Neural cell (in vitro differentiated cells): ENCODE measurements at regions not wholly inside any gene's neighbourhood (a gene's known extent, or its start where the extent isn't known, plus 50 kb on each side); places are given as distances from the start of the nearest gene placed in this dataset.
"Not testable (repeated sequence)": the region's sequence is repeated elsewhere in the genome, so short reads cannot be mapped to it uniquely, and the experiment has no call there.

Experiments
- H2AFZ ChIP-seq: fragments of 200-600, 300-800 bp; sonication (generic), shearing (Covaris generic); 2 replicates; pipeline ENCODE4 v1.6.0; 2014; ENCODE audit warnings: low read depth, mild to moderate bottlenecking, antibody characterized with exemption, low read length, moderate library complexity
- H3F3A ChIP-seq: fragments of 200-600 bp; shearing (Covaris generic); 2 replicates; pipeline ENCODE4 v1.6.1; 2016; ENCODE audit warnings: mild to moderate bottlenecking, moderate library complexity, mixed read lengths, antibody characterized with exemption, low read length; ENCODE audit not compliant: insufficient read depth, poor library complexity, severe bottlenecking
- H3K27ac ChIP-seq: fragments of 200-600, 300-800 bp; sonication (generic), shearing (Covaris generic); 2 replicates; pipeline ENCODE4 v1.5.1; 2014; ENCODE audit warnings: mild to moderate bottlenecking, low read length, moderate library complexity
- H3K27me3 ChIP-seq: fragments of 300-800, 200-600 bp; sonication (generic), shearing (Covaris generic); 2 replicates; pipeline ENCODE4 v1.6.0; 2014; ENCODE audit warnings: mild to moderate bottlenecking, low read depth, low read length, moderate library complexity; ENCODE audit not compliant: insufficient read depth
- H3K36me3 ChIP-seq: fragments of 300-800, 200-600 bp; sonication (generic), shearing (Covaris generic); 2 replicates; pipeline ENCODE4 v1.5.1; 2014; ENCODE audit warnings: mild to moderate bottlenecking, antibody characterized with exemption, low read length, moderate library complexity; ENCODE audit not compliant: insufficient read depth
- H3K4me2 ChIP-seq: fragments of 300-800, 200-600 bp; sonication (generic), shearing (Covaris generic); 2 replicates; pipeline ENCODE4 v1.6.0; 2014; ENCODE audit warnings: mild to moderate bottlenecking, low read length
- H3K4me3 ChIP-seq: fragments of 300-800, 200-600 bp; sonication (generic), shearing (Covaris generic); 2 replicates; pipeline ENCODE4 v1.5.1; 2014; ENCODE audit warnings: mild to moderate bottlenecking, low read length, moderate library complexity
- H3K79me2 ChIP-seq: fragments of 200-600 bp; shearing (Covaris generic); replicated peaks from 2 replicates; pipeline ENCODE4 v1.6.0; 2014; ENCODE audit warnings: mild to moderate bottlenecking, low read length, moderate library complexity; ENCODE audit not compliant: insufficient read depth
- H3K9ac ChIP-seq: fragments of 300-800, 200-600 bp; sonication (generic), shearing (Covaris generic); 2 replicates; pipeline ENCODE4 v1.6.1; 2016; ENCODE audit warnings: mild to moderate bottlenecking, low read length, mixed read lengths
- H3K9me2 ChIP-seq: fragments of 200-600 bp; shearing (Covaris generic); 2 replicates; pipeline ENCODE4 v1.6.1; 2016; ENCODE audit warnings: mild to moderate bottlenecking, low read length, mixed read lengths; ENCODE audit not compliant: insufficient read depth
- H3K9me3 ChIP-seq: fragments of 200-600, 300-800 bp; sonication (generic), shearing (Covaris generic); 2 replicates; pipeline ENCODE4 v1.6.1; 2016; ENCODE audit warnings: mild to moderate bottlenecking, mixed run types, low read length, moderate library complexity, mixed read lengths
- H4K20me1 ChIP-seq: fragments of 200-600 bp; shearing (Covaris generic); 2 replicates; pipeline ENCODE4 v1.6.1; 2016; ENCODE audit warnings: mild to moderate bottlenecking, mixed run types; ENCODE audit not compliant: insufficient read depth
- EP300 ChIP-seq: fragments of 450-650 bp; conservative IDR thresholded peaks from 2 replicates; pipeline ENCODE4 v1.6.1; 2014; ENCODE audit warnings: antibody characterized with exemption, mild to moderate bottlenecking, moderate library complexity; ENCODE audit not compliant: poor library complexity, severe bottlenecking
- EZH2 ChIP-seq: fragments of 200-600, 300-800 bp; shearing (Covaris generic), sonication (generic); IDR thresholded peaks from 2 replicates; pipeline ENCODE4 v1.6.1; 2014; ENCODE audit warnings: antibody characterized with exemption, low read length, borderline replicate concordance, mild to moderate bottlenecking; ENCODE audit not compliant: insufficient read depth, poor library complexity, severe bottlenecking
- MXI1 ChIP-seq: fragments of 450-650 bp; conservative IDR thresholded peaks from 2 replicates; pipeline ENCODE4 v1.6.1; 2014; ENCODE audit warnings: antibody characterized with exemption, mild to moderate bottlenecking; ENCODE audit not compliant: poor library complexity, severe bottlenecking
- POLR2AphosphoS5 ChIP-seq: IDR thresholded peaks from 2 replicates; pipeline ENCODE4 v1.6.1; 2012
- RAD21 ChIP-seq: fragments of 450-650 bp; conservative IDR thresholded peaks from 2 replicates; pipeline ENCODE4 v1.6.1; 2014; ENCODE audit warnings: antibody characterized with exemption, mild to moderate bottlenecking, moderate library complexity
- SMC3 ChIP-seq: fragments of 450-650 bp; conservative IDR thresholded peaks from 2 replicates; pipeline ENCODE4 v1.6.1; 2014; ENCODE audit warnings: antibody characterized with exemption, mild to moderate bottlenecking, moderate library complexity; ENCODE audit not compliant: poor library complexity
- TAF1 ChIP-seq: IDR thresholded peaks from 2 replicates; pipeline ENCODE4 v1.6.1; 2012; ENCODE audit warnings: low read depth
- TF ChIP-seq, protein P1 (sequence below): IDR thresholded peaks from 2 replicates; pipeline ENCODE4 v1.6.1; 2012; ENCODE audit warnings: borderline replicate concordance
- TF ChIP-seq, protein P2 (sequence below): fragments of 450-650 bp; IDR thresholded peaks from 2 replicates; pipeline ENCODE4 v1.5.1; 2014; ENCODE audit warnings: antibody characterized with exemption, mild to moderate bottlenecking, moderate library complexity; ENCODE audit not compliant: poor library complexity, severe bottlenecking

DNA sequence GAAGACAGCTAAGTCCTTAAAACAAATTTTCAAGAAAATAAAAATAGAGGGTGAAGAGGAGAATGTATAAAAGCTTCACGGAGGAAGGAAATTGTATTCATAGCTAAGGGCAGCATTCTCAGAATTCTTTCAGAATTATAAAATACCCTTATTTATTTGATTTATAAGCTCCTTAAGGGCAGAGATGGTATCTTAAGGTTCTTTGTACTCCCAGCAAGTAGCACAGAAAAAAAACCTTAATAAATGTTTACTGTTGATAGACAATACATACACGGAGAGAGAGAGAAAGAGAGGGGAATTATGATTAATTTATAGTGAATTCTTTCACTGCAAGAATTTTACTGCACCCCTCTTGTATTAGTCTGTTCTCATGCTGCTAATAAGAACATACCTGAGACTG lies 375.6 kb upstream of the CCDC54 start:
- no peaks in the 10 kb centered on the region for H3K36me3 ChIP-seq
- H3K27ac ChIP-seq: no peak overlapping the region
- H3K9me3 ChIP-seq: no peaks in the 10 kb centered on the region
- no peak overlapping the region for H3K4me3 ChIP-seq
- H3K9me2 ChIP-seq: no peaks in the 10 kb centered on the region
- no peak overlapping the region for H3K4me2 ChIP-seq
- H3K79me2 ChIP-seq: no peaks in the 10 kb centered on the region
- no peaks in the 10 kb centered on the region for H3K27me3 ChIP-seq
- no peak overlapping the region for H3K9ac ChIP-seq
- TF ChIP-seq POLR2AphosphoS5 (no peak), MXI1 (no peak), RAD21 (no peak), EZH2 (no peak), SMC3 (no peak), TAF1 (no peak), EP300 (no peak)
- TF ChIP-seq, protein P1, sequence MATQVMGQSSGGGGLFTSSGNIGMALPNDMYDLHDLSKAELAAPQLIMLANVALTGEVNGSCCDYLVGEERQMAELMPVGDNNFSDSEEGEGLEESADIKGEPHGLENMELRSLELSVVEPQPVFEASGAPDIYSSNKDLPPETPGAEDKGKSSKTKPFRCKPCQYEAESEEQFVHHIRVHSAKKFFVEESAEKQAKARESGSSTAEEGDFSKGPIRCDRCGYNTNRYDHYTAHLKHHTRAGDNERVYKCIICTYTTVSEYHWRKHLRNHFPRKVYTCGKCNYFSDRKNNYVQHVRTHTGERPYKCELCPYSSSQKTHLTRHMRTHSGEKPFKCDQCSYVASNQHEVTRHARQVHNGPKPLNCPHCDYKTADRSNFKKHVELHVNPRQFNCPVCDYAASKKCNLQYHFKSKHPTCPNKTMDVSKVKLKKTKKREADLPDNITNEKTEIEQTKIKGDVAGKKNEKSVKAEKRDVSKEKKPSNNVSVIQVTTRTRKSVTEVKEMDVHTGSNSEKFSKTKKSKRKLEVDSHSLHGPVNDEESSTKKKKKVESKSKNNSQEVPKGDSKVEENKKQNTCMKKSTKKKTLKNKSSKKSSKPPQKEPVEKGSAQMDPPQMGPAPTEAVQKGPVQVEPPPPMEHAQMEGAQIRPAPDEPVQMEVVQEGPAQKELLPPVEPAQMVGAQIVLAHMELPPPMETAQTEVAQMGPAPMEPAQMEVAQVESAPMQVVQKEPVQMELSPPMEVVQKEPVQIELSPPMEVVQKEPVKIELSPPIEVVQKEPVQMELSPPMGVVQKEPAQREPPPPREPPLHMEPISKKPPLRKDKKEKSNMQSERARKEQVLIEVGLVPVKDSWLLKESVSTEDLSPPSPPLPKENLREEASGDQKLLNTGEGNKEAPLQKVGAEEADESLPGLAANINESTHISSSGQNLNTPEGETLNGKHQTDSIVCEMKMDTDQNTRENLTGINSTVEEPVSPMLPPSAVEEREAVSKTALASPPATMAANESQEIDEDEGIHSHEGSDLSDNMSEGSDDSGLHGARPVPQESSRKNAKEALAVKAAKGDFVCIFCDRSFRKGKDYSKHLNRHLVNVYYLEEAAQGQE: no peak
- TF ChIP-seq, protein P2, sequence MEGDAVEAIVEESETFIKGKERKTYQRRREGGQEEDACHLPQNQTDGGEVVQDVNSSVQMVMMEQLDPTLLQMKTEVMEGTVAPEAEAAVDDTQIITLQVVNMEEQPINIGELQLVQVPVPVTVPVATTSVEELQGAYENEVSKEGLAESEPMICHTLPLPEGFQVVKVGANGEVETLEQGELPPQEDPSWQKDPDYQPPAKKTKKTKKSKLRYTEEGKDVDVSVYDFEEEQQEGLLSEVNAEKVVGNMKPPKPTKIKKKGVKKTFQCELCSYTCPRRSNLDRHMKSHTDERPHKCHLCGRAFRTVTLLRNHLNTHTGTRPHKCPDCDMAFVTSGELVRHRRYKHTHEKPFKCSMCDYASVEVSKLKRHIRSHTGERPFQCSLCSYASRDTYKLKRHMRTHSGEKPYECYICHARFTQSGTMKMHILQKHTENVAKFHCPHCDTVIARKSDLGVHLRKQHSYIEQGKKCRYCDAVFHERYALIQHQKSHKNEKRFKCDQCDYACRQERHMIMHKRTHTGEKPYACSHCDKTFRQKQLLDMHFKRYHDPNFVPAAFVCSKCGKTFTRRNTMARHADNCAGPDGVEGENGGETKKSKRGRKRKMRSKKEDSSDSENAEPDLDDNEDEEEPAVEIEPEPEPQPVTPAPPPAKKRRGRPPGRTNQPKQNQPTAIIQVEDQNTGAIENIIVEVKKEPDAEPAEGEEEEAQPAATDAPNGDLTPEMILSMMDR: no peak
- H4K20me1 ChIP-seq: no peaks in the 10 kb centered on the region
- H3F3A ChIP-seq: no peaks in the 10 kb centered on the region
- no peak overlapping the region for H2AFZ ChIP-seq

DNA sequence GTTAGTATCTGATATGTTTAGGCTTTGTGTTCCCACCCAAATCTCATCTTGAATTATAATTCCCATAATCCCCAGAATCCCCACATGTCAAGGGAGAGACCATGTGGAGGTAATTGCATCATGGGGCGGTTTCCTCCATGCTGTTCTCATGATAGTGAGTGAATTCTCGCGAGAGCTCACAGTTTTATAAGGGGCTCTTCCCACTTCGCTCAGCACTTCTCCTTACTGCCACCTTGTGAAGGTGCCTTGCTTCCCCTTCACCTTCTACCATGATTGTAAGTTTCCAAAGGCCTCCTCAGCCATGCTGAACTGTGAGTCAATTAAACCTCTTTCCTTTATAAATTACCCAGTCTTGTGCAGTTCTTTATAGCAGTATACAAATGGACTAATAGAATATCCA lies 371.9 kb upstream of the CCDC54 start:
- H3K4me3 ChIP-seq, H3K27ac ChIP-seq, H3K9me2 ChIP-seq, H4K20me1 ChIP-seq, H2AFZ ChIP-seq, H3K4me2 ChIP-seq, H3F3A ChIP-seq, H3K79me2 ChIP-seq, H3K9ac ChIP-seq, H3K27me3 ChIP-seq, H3K9me3 ChIP-seq, H3K36me3 ChIP-seq: not testable (repeated sequence)

DNA sequence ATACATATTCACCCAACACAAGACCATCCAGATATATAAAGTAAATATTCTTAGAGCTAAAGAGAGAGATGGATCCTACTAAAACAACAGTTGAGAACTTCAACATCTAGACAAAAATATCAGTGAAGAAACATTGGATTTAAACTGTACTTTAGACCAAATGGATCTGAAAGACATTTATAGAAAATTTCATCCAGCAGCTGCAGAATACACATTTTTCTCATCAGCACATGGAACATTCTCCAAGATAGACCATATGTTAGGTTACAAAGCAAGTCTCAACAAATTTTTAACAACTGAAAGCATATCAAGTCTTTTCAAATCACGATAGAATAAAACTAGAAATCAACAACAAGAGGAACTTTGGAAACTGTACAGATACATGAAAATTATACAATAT lies 369.0 kb upstream of the CCDC54 start:
- Histone ChIP-seq H2AFZ (no peak overlapping the region), H3K9ac (no peak overlapping the region), H3K79me2 (no peaks in the 10 kb centered on the region), H3K4me3 (no peak overlapping the region), H3K36me3 (no peaks in the 10 kb centered on the region), H3K27ac (no peak overlapping the region), H3K27me3 (no peaks in the 10 kb centered on the region), H3K9me3 (no peaks in the 10 kb centered on the region), H3K4me2 (no peak overlapping the region), H4K20me1 (no peaks in the 10 kb centered on the region), H3F3A (no peaks in the 10 kb centered on the region), H3K9me2 (no peaks in the 10 kb centered on the region)
- TF ChIP-seq RAD21 (no peak), TAF1 (no peak), MXI1 (no peak), SMC3 (no peak), POLR2AphosphoS5 (no peak), EZH2 (no peak), EP300 (no peak)
- TF ChIP-seq, protein P1: no peak
- TF ChIP-seq, protein P2: no peak
